HG03469 (cell line): ENCODE measurements at regions not wholly inside any gene's neighbourhood (a gene's known extent, or its start where the extent isn't known, plus 50 kb on each side); places are given as distances from the start of the nearest gene placed in this dataset.
"Not testable (repeated sequence)": the region's sequence is repeated elsewhere in the genome, so short reads cannot be mapped to it uniquely, and the experiment has no call there.

Experiments
- ATAC-seq: cut with Tn5 transposase; IDR thresholded peaks from one replicate; pipeline ENCODE4 v1.9.1; 2021; ENCODE audit warnings: mild to moderate bottlenecking, moderate library complexity, moderate number of reproducible peaks; ENCODE audit not compliant: unreplicated experiment

DNA sequence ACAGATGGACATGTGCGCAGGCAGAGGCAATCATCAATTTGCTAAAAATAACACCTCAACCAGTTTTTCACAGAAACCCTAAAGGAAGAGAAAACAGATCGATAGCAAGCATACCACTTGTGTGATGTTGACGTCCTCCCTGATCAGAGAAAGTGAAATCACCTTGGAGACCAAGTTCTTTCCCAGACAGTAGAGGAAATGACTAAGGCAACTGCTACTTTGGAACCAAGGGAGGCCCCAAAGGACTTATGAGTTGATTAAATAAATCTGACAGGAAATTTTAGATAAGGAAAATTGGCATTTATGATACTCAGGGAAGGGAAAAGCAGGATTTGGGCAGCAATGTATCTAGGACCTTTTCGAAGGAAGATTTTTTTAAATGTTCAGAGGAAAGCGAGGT lies 267.1 kb upstream of the ASIC2 start:
- ATAC-seq: no peak

DNA sequence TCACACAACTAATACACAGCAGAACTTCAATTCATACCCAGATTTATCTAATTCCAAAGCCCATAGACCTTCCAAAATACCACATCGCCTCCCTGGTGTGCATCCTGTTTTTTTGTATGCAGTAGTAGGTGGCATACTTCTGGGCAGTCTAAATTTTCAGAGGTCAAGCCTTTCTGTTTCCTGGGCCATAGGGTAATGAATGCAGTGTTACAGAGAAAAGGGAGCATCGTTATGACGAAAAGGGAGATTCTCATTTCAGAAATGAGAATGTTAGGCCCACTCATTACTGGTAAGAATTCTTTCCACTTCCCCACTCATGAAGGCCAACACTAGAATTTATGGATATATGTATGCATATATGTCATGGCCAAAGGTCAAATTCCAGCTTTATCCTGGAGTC lies 267.8 kb upstream of the ASIC2 start:
- no peak for ATAC-seq

DNA sequence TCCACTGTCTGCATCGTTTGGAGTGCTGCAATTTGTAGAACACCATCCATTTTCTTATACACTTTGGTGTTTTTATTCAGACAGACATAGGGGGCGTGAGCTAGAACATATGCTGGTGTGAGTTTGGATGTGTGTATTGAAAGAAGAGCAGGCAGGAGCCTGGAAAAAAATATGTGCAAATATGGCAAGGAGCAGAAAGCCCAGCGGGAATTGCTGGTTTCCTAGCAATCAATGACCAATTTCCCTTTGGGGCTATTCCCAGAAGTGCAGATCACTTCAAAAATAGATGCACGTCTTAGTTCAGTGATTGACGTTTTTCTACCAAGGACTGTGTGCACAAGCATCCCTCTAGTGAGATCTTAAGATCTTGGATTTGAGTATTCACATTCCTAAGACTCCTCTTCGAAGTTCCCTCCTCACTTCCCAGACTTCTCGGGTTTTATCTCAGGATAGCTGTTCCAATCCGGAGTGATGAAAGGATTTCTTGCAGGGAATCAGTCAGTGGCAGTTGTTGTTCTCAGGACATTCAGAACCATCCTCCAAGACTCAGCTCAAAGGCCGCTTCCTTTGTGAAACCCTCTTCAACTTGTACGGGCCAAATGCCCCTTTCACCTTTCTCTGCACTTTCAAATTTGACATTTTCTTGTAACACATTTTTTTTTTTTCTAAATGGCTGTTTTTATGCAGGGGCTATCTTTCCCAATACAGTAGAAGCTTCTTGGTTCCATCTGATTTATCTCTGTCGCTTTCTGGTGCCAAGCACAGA lies 268.7 kb upstream of the ASIC2 start:
- no peak for ATAC-seq

DNA sequence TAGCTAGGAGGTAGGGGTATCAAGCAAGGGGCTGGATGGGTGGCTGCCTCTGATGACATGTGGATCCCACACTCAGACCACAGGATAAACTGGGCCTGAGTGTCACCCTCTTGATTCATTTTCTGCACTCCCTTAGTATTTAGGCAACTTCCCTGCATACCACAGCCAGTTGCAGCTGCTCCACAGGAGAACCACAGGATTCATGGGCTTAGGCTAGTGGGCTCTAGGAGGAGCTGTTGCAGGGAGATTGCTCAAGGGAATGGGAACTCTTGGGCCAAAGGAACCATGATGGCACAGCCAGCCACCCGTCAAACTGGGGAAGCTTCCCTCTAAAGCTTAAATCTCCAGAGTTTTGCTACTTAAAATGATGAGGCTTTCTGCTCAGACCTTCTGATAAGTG lies 269.7 kb upstream of the ASIC2 start:
- ATAC-seq: no peak

DNA sequence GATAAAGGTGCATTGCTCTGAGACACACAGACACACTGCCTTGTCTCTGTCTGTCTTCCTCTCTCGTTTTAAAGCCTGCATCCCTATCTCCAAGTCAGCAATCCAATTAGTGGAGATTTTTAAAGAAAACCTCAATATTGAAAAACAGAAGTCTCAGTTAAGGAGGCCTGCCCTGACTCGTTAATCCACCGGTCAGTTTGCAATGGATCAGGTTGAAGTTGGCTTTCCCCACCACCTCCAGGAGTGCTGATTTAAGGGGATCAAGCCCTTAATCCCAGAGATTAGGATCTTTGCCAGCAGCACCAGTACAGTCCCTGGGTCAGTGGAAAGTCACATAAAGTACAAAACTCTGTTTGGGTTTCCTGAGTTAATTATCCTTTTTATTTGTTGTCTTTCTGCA lies 271.1 kb upstream of the ASIC2 start:
- ATAC-seq: no peak

DNA sequence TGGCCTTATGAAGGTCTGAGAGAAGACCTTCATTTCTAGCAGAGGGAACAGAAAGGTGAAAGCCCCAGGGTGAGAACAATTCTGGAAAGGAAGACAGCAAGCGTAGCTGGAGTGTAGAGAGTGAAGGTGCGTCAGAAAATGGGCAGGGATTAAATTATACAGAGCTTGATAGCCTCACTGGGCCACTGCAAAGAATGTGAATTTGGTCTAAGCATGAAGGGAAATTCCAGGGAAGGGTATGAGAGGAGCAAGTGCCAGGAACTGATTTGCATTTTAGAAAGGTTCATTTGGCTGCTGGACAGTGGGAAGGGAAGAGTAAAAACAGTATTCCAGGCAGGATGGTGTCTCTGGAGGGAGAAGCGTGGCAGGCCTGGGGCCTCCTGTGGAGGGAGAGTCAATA lies 274.1 kb upstream of the ASIC2 start:
- ATAC-seq: no peak

DNA sequence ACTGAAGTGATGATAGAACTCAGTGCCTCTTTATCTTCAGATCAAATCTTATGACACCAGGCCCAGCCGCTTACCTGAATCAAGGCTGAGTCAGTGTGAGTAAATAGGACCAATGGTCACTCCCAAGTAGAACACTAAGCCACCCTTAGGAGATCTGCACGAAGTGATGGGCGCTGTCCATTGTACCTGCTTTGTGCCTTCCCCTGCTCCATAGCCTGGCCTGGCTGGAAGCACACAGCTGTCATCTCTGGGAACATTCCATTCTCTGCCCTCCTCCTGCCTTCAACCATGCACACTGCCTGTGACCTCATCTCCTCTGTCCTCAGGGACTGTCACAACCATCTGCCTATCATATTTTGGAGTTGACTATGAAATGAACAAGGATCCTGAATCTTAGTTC lies 279.5 kb upstream of the ASIC2 start:
- ATAC-seq: no peak

DNA sequence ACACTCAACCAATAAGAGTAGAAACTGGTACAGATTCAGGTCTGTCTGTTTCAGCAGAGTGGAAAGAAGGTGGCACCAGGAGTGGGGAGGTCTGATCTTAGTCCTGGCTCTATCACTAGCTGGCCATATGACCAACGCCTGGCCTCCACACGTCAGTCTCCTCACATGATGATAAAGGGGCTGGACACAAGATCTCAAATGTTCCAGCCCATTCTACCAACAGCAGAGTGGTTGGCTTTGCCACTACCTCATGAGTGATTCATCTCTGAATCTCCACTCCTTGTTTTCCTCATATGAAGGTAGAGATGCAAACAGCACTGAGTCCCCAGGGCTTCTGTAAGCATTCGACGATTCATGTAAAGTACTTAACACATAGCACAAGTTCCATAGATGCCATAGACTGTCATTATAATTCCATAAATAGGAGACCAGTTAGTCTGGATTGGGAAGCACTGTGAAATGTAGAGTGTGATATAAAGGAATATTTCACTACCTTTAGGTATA lies 281.9 kb upstream of the ASIC2 start:
- no peak for ATAC-seq

DNA sequence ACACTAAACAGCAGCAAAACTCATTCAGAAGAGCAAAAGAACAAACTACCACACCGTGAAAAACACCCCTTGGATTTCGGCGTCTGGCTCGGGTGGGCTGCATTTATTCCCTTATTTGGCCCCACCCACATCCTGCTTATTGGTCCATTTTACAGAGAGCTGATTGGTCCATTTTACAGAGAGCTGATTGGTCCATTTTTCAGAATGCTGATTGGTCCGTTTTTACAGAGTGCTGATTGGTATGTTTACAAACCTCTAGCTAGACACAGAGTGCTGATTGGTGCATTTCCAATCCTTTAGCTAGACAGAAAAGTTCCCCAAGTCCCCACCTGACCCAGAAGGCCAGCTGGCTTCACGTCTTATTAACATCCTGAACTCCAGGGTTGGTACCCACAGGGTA lies 286.6 kb upstream of the ASIC2 start:
- not testable (repeated sequence) for ATAC-seq

DNA sequence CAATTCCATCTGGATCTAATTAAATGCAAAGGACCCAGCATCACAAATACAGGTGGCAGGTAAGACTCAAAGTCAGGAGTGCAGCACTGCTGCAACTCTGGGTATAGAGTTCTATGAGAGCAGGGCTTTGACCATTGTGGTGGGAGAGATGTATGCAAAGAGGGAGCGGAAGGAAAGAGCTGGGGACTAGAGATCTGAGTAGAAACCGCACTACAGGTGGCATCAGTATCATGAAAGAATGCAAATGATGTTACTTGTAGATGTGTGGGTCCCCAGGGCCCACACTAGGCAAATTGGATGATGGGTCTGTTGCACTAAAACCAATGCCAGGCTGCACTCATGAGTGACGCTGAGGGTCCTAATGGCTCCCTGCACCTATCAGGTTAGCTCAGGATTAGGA lies 287.1 kb upstream of the ASIC2 start:
- no peak for ATAC-seq

DNA sequence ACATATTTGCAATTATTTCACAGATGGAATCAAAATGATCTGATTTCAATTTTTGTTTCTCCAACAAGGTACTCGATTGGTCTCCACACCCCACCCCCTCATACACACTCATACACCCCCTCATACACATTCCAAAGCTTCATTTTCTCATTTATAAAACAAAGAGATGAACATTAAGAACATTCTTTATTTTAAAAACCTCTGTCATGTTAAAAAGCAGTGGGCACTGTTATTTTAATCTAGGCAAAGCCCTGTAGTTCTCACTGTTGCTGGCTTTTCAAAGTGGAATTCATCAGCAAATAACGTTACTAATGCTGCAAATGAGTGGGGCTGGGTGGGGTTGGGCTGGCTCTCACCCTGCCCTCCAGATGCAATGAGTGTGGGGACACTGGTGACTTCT lies 289.6 kb upstream of the ASIC2 start:
- no peak for ATAC-seq

DNA sequence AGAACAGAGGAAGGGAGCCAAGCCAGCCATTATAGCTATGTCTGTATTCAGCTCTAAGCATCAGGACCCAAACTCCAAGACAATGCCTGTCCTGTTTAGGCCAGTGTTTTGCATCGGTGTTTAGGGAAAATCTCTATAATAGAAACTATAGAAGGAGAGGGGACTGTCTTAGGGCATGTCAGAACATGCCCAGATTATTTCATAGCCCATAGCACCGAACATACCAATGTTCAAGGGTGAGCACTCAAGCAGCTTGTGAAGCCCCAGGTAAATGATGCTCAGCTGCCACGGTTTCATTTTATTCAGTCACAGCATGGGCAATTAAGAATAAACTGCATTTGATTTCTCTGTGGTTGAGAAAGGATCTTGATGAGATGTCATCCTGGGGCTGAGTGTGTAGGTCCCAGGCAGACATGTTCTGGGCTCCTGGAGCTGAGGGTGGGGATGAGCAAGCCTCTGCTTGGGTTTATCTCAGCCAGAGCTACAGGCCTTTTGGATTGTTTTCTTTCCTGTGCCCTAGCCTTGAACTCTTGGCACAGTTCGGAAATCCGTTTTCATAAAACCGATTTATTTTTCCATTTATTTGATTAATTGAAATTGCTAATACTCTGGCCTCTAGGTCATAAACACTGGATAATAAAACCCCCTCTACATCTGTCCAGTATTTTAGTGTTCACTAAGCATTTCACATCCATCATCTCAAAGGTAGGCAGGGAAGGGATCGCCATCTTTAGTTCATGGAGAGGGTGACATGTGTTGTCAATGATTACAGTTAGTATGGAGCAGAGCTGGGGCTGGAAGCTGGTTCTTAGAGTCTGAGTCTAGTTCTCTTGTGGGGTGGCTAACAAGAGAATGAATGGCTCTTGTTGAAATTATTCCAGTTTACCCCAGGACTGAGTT lies 290.7 kb upstream of the ASIC2 start:
- no peak for ATAC-seq

DNA sequence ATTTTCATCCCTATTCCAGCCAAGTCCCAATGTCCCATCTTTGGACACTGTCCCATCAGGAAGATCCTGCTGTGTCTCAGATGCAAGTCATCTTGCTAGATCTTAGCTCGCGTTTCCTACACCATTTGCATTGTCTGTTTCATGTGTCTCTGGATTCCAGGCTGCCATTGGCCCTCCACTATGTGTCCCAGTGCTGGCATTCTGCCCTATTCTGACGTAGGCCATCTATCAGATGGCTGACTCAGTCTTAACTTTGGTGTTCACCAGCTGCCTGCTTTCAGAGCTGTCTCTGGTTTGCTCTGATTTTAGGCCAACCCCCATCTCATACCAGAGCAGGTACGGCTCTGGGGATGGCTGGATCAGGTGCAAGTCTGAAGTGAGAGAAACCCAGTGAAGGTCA lies 300.9 kb upstream of the ASIC2 start:
- ATAC-seq: no peak

DNA sequence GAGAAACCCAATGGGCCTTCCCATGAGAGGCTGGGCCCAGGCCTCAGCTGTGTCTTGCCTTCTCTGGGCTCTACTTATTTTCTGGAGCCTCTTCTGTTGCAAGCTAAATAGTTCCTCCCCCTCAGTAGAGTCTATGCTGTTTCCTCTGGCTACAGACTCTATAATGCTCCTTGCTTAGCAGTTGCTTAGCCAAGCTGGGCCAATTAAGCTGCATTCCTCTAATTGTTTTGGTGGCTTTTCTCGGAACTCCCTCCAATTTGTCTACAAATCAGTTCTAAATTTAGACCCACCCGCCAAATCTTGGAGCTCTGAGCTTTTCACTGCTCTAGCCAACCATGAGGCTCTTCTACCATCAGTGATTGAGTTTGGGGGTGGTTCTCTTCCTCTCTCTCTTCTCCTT lies 302.7 kb upstream of the ASIC2 start:
- ATAC-seq: no peak

DNA sequence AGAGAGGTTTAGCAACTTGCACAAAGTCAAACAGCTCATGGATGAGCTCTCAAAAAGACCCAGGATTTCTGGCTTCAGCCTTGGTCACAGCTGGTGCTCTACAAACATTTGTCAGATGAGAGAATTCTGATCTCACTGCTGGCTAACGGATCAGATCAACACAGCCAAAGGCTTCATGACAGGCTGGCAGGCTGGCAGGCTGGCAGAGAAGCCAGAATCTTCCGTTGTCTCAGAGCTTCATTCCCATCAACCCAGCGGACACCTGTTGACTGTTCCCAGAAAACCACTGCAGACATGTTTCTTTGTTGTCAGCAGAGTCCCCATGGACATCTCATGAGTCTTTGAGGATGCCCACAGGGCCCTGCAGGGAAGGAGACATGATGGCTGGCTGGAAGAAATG lies 303.8 kb upstream of the ASIC2 start:
- no peak for ATAC-seq

DNA sequence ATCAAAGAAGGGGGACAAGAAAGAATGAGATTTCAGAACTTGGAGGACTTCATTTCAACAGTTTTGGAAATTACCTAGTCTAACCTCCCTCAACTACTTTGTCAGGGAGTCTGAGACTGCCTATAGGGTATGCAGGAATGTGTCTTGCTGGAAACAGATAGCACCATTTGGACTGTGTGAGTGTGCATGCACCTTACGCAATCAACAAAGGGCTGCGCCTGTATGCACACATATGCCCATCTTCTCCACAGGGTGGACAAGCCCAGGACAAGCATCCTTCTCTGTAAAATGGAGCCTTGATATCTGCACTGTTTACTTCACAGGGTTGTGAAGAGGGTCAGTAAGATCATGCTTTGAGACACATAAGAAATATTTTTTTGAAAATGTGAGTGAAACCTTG lies 305.7 kb upstream of the ASIC2 start:
- no peak for ATAC-seq

DNA sequence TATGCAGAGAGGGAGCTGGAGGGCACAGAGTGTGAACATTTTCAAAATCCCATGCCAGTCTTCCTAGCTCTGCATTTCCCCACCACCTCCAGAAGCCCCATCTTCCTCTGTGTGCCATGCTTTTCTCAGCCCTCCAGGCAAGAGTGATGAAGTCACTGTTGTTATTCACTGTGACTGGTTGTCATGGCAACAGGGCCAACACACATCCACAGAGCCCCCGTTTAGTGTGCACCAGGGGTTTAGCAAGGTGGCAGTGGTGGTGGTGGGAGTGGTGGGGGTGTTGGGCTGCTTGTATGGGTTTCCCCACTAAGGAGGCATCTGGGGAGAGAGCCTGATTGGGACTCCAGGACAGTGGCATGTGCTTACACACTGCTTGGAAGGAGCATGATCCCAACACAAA lies 309.9 kb upstream of the ASIC2 start:
- ATAC-seq: no peak

DNA sequence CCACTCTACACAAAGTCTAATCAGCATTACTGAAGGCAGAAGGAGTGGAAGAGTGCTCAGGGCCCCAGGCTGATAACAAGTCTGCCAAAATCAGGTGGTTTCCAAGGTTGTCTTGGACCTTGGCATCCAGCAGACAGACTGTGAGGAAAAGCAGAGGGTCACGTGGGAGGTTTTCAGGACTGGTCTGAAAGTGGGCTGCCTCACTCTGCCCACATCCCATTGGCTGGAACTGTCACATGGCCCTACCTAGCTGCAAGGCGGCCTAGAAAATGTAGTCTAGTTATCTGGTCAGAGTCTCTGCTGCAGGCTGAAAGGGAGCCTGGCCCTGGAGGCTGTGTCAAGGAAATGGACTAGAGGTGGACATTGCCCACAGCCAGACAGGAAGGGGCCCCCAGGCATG lies 310.7 kb upstream of the ASIC2 start:
- ATAC-seq: no peak

DNA sequence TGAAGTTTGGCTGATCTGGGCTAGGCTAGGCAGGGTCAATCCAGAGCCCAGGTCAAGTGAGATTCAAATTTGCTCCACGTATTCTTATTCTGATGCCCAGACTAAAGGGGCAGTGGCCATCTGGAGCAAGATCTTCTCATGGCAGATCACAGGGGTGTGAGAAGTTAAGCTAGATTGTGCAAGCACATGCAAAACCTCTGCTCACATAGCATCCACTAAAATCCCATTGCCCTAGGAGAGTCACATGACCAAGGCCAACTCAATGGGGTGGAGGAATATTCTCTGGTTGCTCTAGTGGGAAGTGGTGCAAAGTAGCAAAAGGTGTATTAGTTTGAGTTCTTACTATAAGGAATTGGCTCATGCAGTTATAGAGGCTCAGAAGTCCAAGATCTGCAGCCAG lies 318.4 kb upstream of the ASIC2 start:
- no peak for ATAC-seq

DNA sequence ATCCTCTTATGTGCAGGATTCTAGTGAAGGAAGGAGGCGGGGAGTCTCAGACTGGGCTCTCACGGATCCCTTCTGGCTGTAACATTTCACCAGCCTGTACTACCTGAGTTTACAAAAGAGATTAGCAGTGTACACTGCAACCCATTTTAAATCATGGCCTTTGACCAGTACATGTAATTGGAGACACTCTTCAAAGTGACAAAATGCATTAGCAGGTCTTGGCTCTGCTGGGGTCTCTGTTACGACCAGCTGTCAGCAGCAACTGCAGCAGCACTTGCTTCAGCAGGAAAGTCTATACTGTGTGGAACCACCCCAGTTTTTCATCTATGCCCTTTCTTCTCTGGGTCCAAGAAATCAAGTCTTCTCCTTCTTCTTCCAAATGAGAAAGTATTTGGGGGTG lies 322.8 kb upstream of the ASIC2 start:
- no peak for ATAC-seq

DNA sequence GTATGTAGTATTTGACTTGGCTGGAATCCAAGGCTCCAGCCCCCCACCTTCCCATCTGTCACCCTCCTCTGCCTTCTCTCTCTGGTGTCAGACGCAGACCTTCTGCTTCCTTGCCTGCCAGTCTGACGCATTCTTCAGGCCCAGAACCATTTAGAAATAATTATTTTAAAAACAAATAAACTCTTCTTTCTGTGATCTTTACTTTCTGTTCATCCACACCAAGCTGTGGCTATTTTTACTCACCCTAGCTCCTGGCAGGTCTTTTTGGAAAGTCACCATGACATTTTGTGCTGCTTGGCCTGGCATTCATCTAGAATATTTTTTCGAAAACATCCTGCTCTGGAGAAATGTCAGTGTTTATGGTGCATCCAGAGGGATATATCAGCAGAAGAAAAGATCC lies 330.7 kb upstream of the ASIC2 start:
- no peak for ATAC-seq
